ENCODE measurements at regions not wholly inside any gene's neighbourhood (a gene's known extent, or its start where the extent isn't known, plus 50 kb on each side); places are given as distances from the start of the nearest gene placed in this dataset.

DNA sequence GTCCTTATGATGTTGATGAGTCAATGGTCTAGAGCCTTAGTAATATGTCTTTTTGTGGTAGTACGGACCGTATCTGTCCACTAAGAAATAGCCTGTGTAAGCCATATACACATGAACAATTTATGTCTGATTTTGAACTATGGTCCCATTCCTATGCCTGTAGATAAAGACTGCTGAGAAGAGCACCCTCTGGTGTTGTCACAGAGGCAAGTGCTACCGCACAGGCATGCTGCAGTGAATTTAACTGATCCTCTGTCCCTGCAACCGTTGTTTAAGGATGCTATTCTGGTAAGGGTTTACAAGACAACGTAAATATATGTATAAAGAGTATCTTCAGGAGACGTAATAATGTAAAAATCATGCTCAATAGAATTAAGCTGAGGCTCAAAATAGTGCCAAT, 170.7 kb downstream of the UBE3A start:
- no peak for DNase-seq (ENCODE audit: low spot score)
- intact Hi-C loops (cut with DNase I): no loop called here
